ENCODE measurements at regions not wholly inside any gene's neighbourhood (a gene's known extent, or its start where the extent isn't known, plus 50 kb on each side); places are given as distances from the start of the nearest gene placed in this dataset.

- TF ChIP-seq CTCF (IDR thresholded peaks at IDR 0.05) = no peak
- Mint-ChIP-seq H3K36me3 (ENCODE audit: low read depth) (no peaks in the 10 kb centered on the region), H3K27ac (no peak overlapping the region), H3K9me3 (no peaks in the 10 kb centered on the region), H3K4me1 (no peaks in the 10 kb centered on the region), H3K4me3 (no peak overlapping the region), H3K27me3 (peaks cover 9% of the 10 kb centered on the region)
- no peak for ATAC-seq (ENCODE audit: low read depth)
- DNase-seq = no peak
- intact Hi-C loops (cut with micrococcal nuclease) = no loop called here
- CTCF ChIA-PET = no interaction called here
- POLR2A ChIA-PET = no interaction called here
Observed at GRCh38 chr13:76489274-76489673, 396.9 kb downstream of the KCTD12 start.

GRCh38 chr13:76481738-76482137, 404.5 kb downstream of the KCTD12 start:
- POLR2A ChIA-PET = no interaction called here
- DNase-seq (no peak), ATAC-seq (ENCODE audit: low read depth) (no peak)
- Mint-ChIP-seq H3K4me3 (no peak overlapping the region), H3K9me3 (no peaks in the 10 kb centered on the region), H3K36me3 (ENCODE audit: low read depth) (no peaks in the 10 kb centered on the region), H3K4me1 (no peaks in the 10 kb centered on the region), H3K27me3 (peaks cover 3% of the 10 kb centered on the region), H3K27ac (no peak overlapping the region)
- no peak for TF ChIP-seq CTCF (IDR thresholded peaks at IDR 0.05)
- intact Hi-C loops (cut with micrococcal nuclease) = no loop called here
- CTCF ChIA-PET = no interaction called here

- Mint-ChIP-seq H3K27ac (no peak overlapping the region), H3K9me3 (no peaks in the 10 kb centered on the region), H3K4me3 (no peak overlapping the region), H3K4me1 (no peaks in the 10 kb centered on the region), H3K36me3 (ENCODE audit: low read depth) (no peaks in the 10 kb centered on the region), H3K27me3 (peaks cover 2% of the 10 kb centered on the region)
- no peak for TF ChIP-seq CTCF (IDR thresholded peaks at IDR 0.05)
- POLR2A ChIA-PET = interaction anchor here (0.6 kb wide), 1 partner anchor 866 kb away, joined by 5 read pairs; no protein-coding TSS in a partner anchor
- no peak for ATAC-seq (ENCODE audit: low read depth)
- CTCF ChIA-PET = interaction anchor here (2.1 kb wide), 1 partner anchor 779 kb away, joined by 7 read pairs; no protein-coding TSS in a partner anchor
- intact Hi-C loops (cut with micrococcal nuclease) = no loop called here
- DNase-seq = no peak
Observed at GRCh38 chr13:76474966-76475365, 411.2 kb downstream of the KCTD12 start.

DNA sequence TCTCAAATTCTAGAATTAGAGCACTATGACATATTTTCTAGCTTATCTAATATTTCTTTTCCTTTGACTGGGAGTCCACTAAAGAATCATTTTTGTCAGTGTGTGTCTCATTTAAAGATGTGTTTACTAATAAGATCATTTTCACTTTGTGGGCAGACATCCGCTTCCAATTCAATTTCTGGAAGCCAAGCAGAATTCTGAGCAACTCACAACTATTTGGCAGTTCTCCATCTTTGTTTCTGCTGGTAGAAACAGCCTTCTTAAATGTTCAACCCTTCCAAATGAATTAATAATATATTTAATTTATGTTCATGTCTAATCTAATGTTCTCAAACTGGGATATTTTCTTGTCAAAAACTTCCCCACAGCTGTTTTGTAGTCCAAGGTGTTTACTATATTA, 411.8 kb downstream of the KCTD12 start:
- no peak for TF ChIP-seq CTCF (IDR thresholded peaks at IDR 0.05)
- ChIA-PET CTCF (interaction anchor here (1.0 to 2.1 kb wide), 5 partner anchors 430 to 778 kb away, joined by 3 to 16 read pairs (median 6); no protein-coding TSS in a partner anchor), POLR2A (no interaction called here)
- Mint-ChIP-seq H3K27ac (no peak overlapping the region), H3K36me3 (ENCODE audit: low read depth) (no peaks in the 10 kb centered on the region), H3K4me1 (no peaks in the 10 kb centered on the region), H3K9me3 (no peaks in the 10 kb centered on the region), H3K4me3 (no peak overlapping the region), H3K27me3 (peaks cover 2% of the 10 kb centered on the region)
- ATAC-seq (ENCODE audit: low read depth) (no peak), DNase-seq (no peak)
- intact Hi-C loops (cut with micrococcal nuclease) = no loop called here

DNA sequence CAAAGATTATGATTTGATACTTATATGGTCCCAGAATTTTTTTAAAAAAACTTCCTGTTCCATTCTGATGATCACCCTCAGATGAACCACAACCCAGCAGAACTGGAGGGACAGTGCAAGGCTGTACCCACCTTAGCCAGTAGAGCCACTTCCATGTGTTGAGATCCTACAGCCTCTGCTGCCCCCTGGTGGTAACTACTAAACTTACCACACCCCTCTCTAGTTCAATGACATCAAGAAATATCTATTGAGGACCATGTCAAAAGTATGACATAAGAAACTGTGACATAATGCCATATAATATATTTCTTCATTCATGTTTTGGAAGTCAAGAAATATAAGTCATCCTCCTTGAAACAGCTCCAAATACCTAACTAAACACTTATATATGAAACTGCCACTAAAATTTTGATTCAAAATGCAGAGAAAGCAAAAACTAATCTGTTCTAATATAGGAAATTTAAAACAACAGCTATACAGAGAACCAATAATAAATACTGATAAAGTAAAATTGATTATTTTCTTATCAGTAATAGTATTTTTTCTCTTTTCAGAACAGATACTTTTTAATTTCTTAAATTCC, 412.6 kb downstream of the KCTD12 start:
- H3K36me3 Mint-ChIP-seq (ENCODE audit: low read depth) = no peaks in the 10 kb centered on the region
- CTCF ChIA-PET = interaction anchor here (1.0 to 2.1 kb wide), 5 partner anchors 430 to 778 kb away, joined by 3 to 16 read pairs (median 6); no protein-coding TSS in a partner anchor
- no peaks in the 10 kb centered on the region for H3K4me1 Mint-ChIP-seq
- peak; percentile 71 for ATAC-seq (ENCODE audit: low read depth)
- no peak for DNase-seq
- peak; percentile 24 for TF ChIP-seq CTCF (IDR thresholded peaks at IDR 0.05)
- POLR2A ChIA-PET = no interaction called here
- H3K4me3 Mint-ChIP-seq = no peak overlapping the region
- H3K27me3 Mint-ChIP-seq = peaks cover 2% of the 10 kb centered on the region
- no peaks in the 10 kb centered on the region for H3K9me3 Mint-ChIP-seq
- H3K27ac Mint-ChIP-seq = no peak overlapping the region
- intact Hi-C loops (cut with micrococcal nuclease) = loop anchor here (1.0 kb wide), 3 partner anchors 430 to 603 kb away; no protein-coding TSS in a partner anchor
